RWPE2 (cell line): ENCODE measurements at regions not wholly inside any gene's neighbourhood (a gene's known extent, or its start where the extent isn't known, plus 50 kb on each side); places are given as distances from the start of the nearest gene placed in this dataset.

Experiments used
- ATAC-seq: fragments of 200-7000 bp; cut with Tn5 transposase; 3 replicates; pipeline ENCODE4 v1.9.1; 2021; ENCODE audit warnings: low read depth
- DNase-seq: peaks from one replicate; pipeline ENCODE4 v3.0.0-alpha.2; 2020; ENCODE audit warnings: low spot score
- H3K27ac ChIP-seq: fragments of 450-650 bp; 2 replicates; pipeline ENCODE4 v1.5.1; 2017; ENCODE audit warnings: mild to moderate bottlenecking; ENCODE audit not compliant: poor library complexity, severe bottlenecking
- H3K27me3 ChIP-seq: fragments of 250-450 bp; sonication (Bioruptor Pico); 2 replicates; pipeline ENCODE4 v1.5.1; 2021; ENCODE audit warnings: mild to moderate bottlenecking, moderate library complexity; ENCODE audit not compliant: insufficient read depth, poor library complexity, severe bottlenecking
- H3K36me3 ChIP-seq: fragments of 250-450 bp; sonication (Bioruptor Pico); 2 replicates; pipeline ENCODE4 v1.5.1; 2020; ENCODE audit warnings: low read depth, mild to moderate bottlenecking, moderate library complexity
- H3K4me1 ChIP-seq: fragments of 250-450 bp; sonication (Bioruptor Pico); 2 replicates; pipeline ENCODE4 v1.5.1; 2021; ENCODE audit warnings: mild to moderate bottlenecking, moderate library complexity; ENCODE audit not compliant: insufficient read depth, poor library complexity, severe bottlenecking
- H3K4me3 ChIP-seq: fragments of 250-450 bp; sonication (Bioruptor Pico); 2 replicates; pipeline ENCODE4 v1.5.1; 2021; ENCODE audit warnings: mild to moderate bottlenecking, moderate library complexity; ENCODE audit not compliant: severe bottlenecking
- H3K9me3 ChIP-seq: fragments of 250-450 bp; sonication (Bioruptor Pico); 2 replicates; pipeline ENCODE4 v1.5.1; 2021; ENCODE audit warnings: mild to moderate bottlenecking, moderate library complexity; ENCODE audit not compliant: severe bottlenecking
- CTCF ChIP-seq: fragments of 450-650 bp; IDR thresholded peaks from one replicate; pipeline ENCODE4 v1.5.1; 2017; ENCODE audit warnings: mild to moderate bottlenecking, moderate library complexity; ENCODE audit not compliant: poor library complexity, severe bottlenecking

- no peak for TF ChIP-seq CTCF
- Histone ChIP-seq H3K36me3 (no peaks in the 10 kb centered on the region), H3K4me1 (peaks cover 2% of the 10 kb centered on the region), H3K9me3 (no peaks in the 10 kb centered on the region), H3K27ac (no peak overlapping the region), H3K4me3 (no peak overlapping the region), H3K27me3 (no peaks in the 10 kb centered on the region)
- DNase-seq (no peak), ATAC-seq (no peak)
These were observed 141.3 kb downstream of the CD47 start for GRCh38 chr3:107949394-107949970.

- no peak for DNase-seq
- no peaks in the 10 kb centered on the region for H3K9me3 ChIP-seq
- no peak for ATAC-seq
These were observed 143.6 kb downstream of the CD47 start for GRCh38 chr3:107947203-107947602.

GRCh38 chr3:107946700-107947099 lies 144.1 kb downstream of the CD47 start:
- no peaks in the 10 kb centered on the region for H3K27me3 ChIP-seq

More at GRCh38 chr3:107947203-107947602, 143.6 kb downstream of the CD47 start:
- Histone ChIP-seq H3K27ac (no peak overlapping the region), H3K36me3 (no peaks in the 10 kb centered on the region), H3K4me1 (peaks cover 13% of the 10 kb centered on the region), H3K4me3 (no peak overlapping the region), H3K27me3 (no peaks in the 10 kb centered on the region)
- no peak for TF ChIP-seq CTCF

GRCh38 chr3:107945417-107946094 lies 145.3 kb downstream of the CD47 start:
- no peak overlapping the region for H3K27ac ChIP-seq
- no peaks in the 10 kb centered on the region for H3K9me3 ChIP-seq
- no peak overlapping the region for H3K4me3 ChIP-seq
- peaks cover 16% of the 10 kb centered on the region for H3K4me1 ChIP-seq
- no peaks in the 10 kb centered on the region for H3K36me3 ChIP-seq
- no peaks in the 10 kb centered on the region for H3K27me3 ChIP-seq
- DNase-seq: no peak
- no peak for TF ChIP-seq CTCF
- ATAC-seq: no peak

More at GRCh38 chr3:107946700-107947099, 144.1 kb downstream of the CD47 start:
- Histone ChIP-seq H3K4me3 (no peak overlapping the region), H3K9me3 (no peaks in the 10 kb centered on the region), H3K36me3 (no peaks in the 10 kb centered on the region), H3K27ac (no peak overlapping the region), H3K4me1 (peaks cover 16% of the 10 kb centered on the region)
- ATAC-seq (no peak), DNase-seq (no peak)
- no peak for TF ChIP-seq CTCF

- Histone ChIP-seq H3K4me3 (no peak overlapping the region), H3K9me3 (no peaks in the 10 kb centered on the region), H3K36me3 (no peaks in the 10 kb centered on the region), H3K27ac (no peak overlapping the region), H3K4me1 (peaks cover 16% of the 10 kb centered on the region), H3K27me3 (no peaks in the 10 kb centered on the region)
- ATAC-seq (peak; percentile 38; the same call in 1 of the 3 replicates), DNase-seq (no peak)
- TF ChIP-seq CTCF: no peak
These were observed 146.9 kb downstream of the CD47 start for GRCh38 chr3:107943786-107944523.
